B cell (primary cell): ENCODE measurements at regions not wholly inside any gene's neighbourhood (a gene's known extent, or its start where the extent isn't known, plus 50 kb on each side); places are given as distances from the start of the nearest gene placed in this dataset.

Experiments used
- ATAC-seq: fragments of 200-7000 bp; cut with Tn5 transposase; one replicate; pipeline ENCODE4 v1.10.0; 2021; ENCODE audit warnings: low read depth, mild to moderate bottlenecking, moderate number of reproducible peaks, moderate library complexity
- CTCF ChIA-PET: fragments of 350-600 bp; sonication (Branson Sonifier 250); formaldehyde crosslinking; loops from one replicate; lab custom pipeline; 2021; ENCODE audit warnings: antibody characterized with exemption, inconsistent platforms; lab: Charles Lee
- POLR2A ChIA-PET: fragments of 350-600 bp; sonication (Branson Sonifier 250); formaldehyde crosslinking; loops from one replicate; lab custom pipeline; 2021; ENCODE audit warnings: antibody characterized with exemption; lab: Charles Lee
- DNase-seq: peaks from one replicate; pipeline ENCODE4 v3.0.0; 2013
- H2AFZ ChIP-seq: 2 replicates; pipeline ENCODE4 v1.6.1; 2012; ENCODE audit warnings: mild to moderate bottlenecking, low read depth, low read length; ENCODE audit not compliant: insufficient read depth, poor library complexity, severe bottlenecking
- H3K27ac ChIP-seq, 2 donors: 1 replicate in 1 of 2; 2 replicates in 1 of 2; pipeline ENCODE4 v1.5.1; 2012 to 2013; ENCODE audit warnings: low read length in 2 of 2, mild to moderate bottlenecking in 2 of 2, moderate library complexity in 1 of 2
- H3K27me3 ChIP-seq, 4 experiments: fragments of 200-600 bp in 1 of 4; sonication (generic) in 1 of 4; replicated peaks in 1 of 4; 1 replicate in 2 of 4; 2 replicates in 2 of 4; pipeline versions ENCODE4 v1.6.1 to v1.7.0; 2013 to 2016; ENCODE audit warnings: low read length in 3 of 4, mild to moderate bottlenecking in 2 of 4, mixed read lengths in 1 of 4, moderate library complexity in 1 of 4; ENCODE audit not compliant: insufficient read depth in 4 of 4, control insufficient read depth in 3 of 4; ENCODE audit errors: control extremely low read depth in 1 of 4
- H3K36me3 ChIP-seq, 2 experiments: replicated peaks in 1 of 2; 1 replicate in 1 of 2; 2 replicates in 1 of 2; pipeline versions ENCODE4 v1.6.1 to v1.7.1; 2013; ENCODE audit warnings: low read length in 1 of 2; ENCODE audit not compliant: insufficient read depth in 2 of 2, control insufficient read depth in 1 of 2; ENCODE audit errors: control extremely low read depth in 1 of 2, extremely low read depth in 1 of 2
- H3K4me1 ChIP-seq, 2 donors: fragments of 200-600 bp in 1 of 2; sonication (generic) in 1 of 2; 1 replicate in 1 of 2; 2 replicates in 1 of 2; pipeline versions ENCODE4 v1.5.1 to v1.6.1; 2013 to 2017; ENCODE audit warnings: low read length in 2 of 2; ENCODE audit not compliant: control insufficient read depth in 2 of 2, insufficient read depth in 2 of 2
- H3K4me2 ChIP-seq: replicated peaks from 2 replicates; pipeline ENCODE3; 2012; ENCODE audit warnings: mild to moderate bottlenecking, low read depth, low read length; ENCODE audit not compliant: poor library complexity, severe bottlenecking
- H3K4me3 ChIP-seq, 5 experiments: fragments of 200-600 bp in 1 of 5; sonication (generic) in 1 of 5; 1 replicate in 3 of 5; 2 replicates in 2 of 5; pipeline versions ENCODE4 v1.5.1 to v1.7.0; 2011 to 2016; ENCODE audit warnings: low read length in 4 of 5, mild to moderate bottlenecking in 4 of 5, low read depth in 2 of 5, control low read depth in 1 of 5, moderate library complexity in 1 of 5; ENCODE audit not compliant: insufficient read depth in 1 of 5; ENCODE audit errors: control extremely low read depth in 1 of 5, extremely low read depth in 1 of 5
- H3K79me2 ChIP-seq: fragments of 200-600 bp; sonication (generic); one replicate; pipeline ENCODE4 v1.6.0; 2016; ENCODE audit warnings: low read length; ENCODE audit not compliant: control insufficient read depth, insufficient read depth
- H3K9ac ChIP-seq: fragments of 200-600 bp; sonication (generic); 2 replicates; pipeline ENCODE4 v1.6.1; 2017; ENCODE audit warnings: mild to moderate bottlenecking, low read length, moderate library complexity
- H3K9me3 ChIP-seq, 3 donors: one replicate each; pipeline versions ENCODE4 v1.6.1 to v1.7.1; 2013; ENCODE audit warnings: low read length in 2 of 3; ENCODE audit not compliant: control insufficient read depth in 2 of 3, insufficient read depth in 1 of 3; ENCODE audit errors: control extremely low read depth in 1 of 3
- H4K20me1 ChIP-seq: 2 replicates; pipeline ENCODE4 v1.6.0; 2012; ENCODE audit warnings: mild to moderate bottlenecking, low read length; ENCODE audit not compliant: insufficient read depth, control insufficient read depth, poor library complexity, severe bottlenecking
- H3K27ac Mint-ChIP-seq: one replicate; pipeline ENCODE4 v1.8.0; 2021; ENCODE audit warnings: mixed read lengths
- H3K27me3 Mint-ChIP-seq: one replicate; pipeline ENCODE4 v1.8.0; 2021; ENCODE audit warnings: mixed read lengths
- H3K4me1 Mint-ChIP-seq: one replicate; pipeline ENCODE4 v1.8.0; 2021; ENCODE audit warnings: mixed read lengths
- H3K4me3 Mint-ChIP-seq: one replicate; pipeline ENCODE4 v1.8.0; 2021; ENCODE audit warnings: mixed read lengths
- H3K9me3 Mint-ChIP-seq: one replicate; pipeline ENCODE4 v1.8.0; 2022; ENCODE audit warnings: mixed read lengths; ENCODE audit not compliant: insufficient read depth
- CTCF ChIP-seq: fragments of 200-600 bp; IDR thresholded peaks from one replicate; pipeline ENCODE4 v1.8.0; 2022; ENCODE audit warnings: antibody characterized with exemption, mild to moderate bottlenecking
- EZH2 ChIP-seq: IDR thresholded peaks from 2 replicates; pipeline ENCODE4 v1.6.1; 2012; ENCODE audit warnings: borderline replicate concordance, low read depth, mild to moderate bottlenecking, moderate library complexity, low read length; ENCODE audit not compliant: insufficient read depth, poor library complexity, severe bottlenecking
- WGBS: methylation state at CpG from one replicate; pipeline ENCODE4 v1.1.5; 2013; ENCODE audit warnings: missing lambda C conversion rate; ENCODE audit not compliant: insufficient coverage; 5-methylcytosine and 5-hydroxymethylcytosine counted together
- intact Hi-C: fragments of 100-400 bp; cut with micrococcal nuclease; formaldehyde crosslinking; loops from one replicate; pipeline ENCODE4 v1.10.0; 2022

- Histone ChIP-seq H2AFZ (no peak overlapping the region), H3K4me2 (no peak overlapping the region), H3K9me3 (no peaks in the 10 kb centered on the region), H3K36me3 (no peaks in the 10 kb centered on the region), H3K4me1 (no peaks in the 10 kb centered on the region), H3K9ac (no peak overlapping the region), H3K79me2 (no peaks in the 10 kb centered on the region), H3K27ac (no peak overlapping the region), H3K4me3 (no peak overlapping the region), H4K20me1 (no peaks in the 10 kb centered on the region), H3K27me3 (peaks cover 0 to 5% (median 0%) of the 10 kb centered on the region in 4 experiments)
- Mint-ChIP-seq H3K4me1 (no peaks in the 10 kb centered on the region), H3K4me3 (no peak overlapping the region), H3K27ac (no peak overlapping the region), H3K9me3 (no peaks in the 10 kb centered on the region), H3K27me3 (peaks cover 14% of the 10 kb centered on the region)
- ATAC-seq, result no peak
- intact Hi-C loops, result no loop called here
- ChIA-PET CTCF (no interaction called here), POLR2A (no interaction called here)
- DNase-seq, result no peak
- 92% methylated on average over 3 of the region's 4 CpGs for WGBS
- TF ChIP-seq CTCF (no peak), EZH2 (no peak)
Measured at GRCh38 chr15:94130504-94130903, 100.9 kb upstream of the MCTP2 start.

- DNase-seq, result no peak
- no peaks in the 10 kb centered on the region for H3K4me1 ChIP-seq
- H3K27me3 Mint-ChIP-seq, result peaks cover 3% of the 10 kb centered on the region
- no peaks in the 10 kb centered on the region for H3K9me3 Mint-ChIP-seq
- H2AFZ ChIP-seq, result no peak overlapping the region
- ATAC-seq, result no peak
- H3K27ac Mint-ChIP-seq, result no peak overlapping the region
- H3K9me3 ChIP-seq, result no peaks in the 10 kb centered on the region
- no peaks in the 10 kb centered on the region for H3K79me2 ChIP-seq
- ChIA-PET CTCF (no interaction called here), POLR2A (no interaction called here)
- no peak overlapping the region for H3K4me3 Mint-ChIP-seq
- no peaks in the 10 kb centered on the region for H4K20me1 ChIP-seq
- WGBS, result 100% methylated on average over 2 of the region's 3 CpGs
- H3K9ac ChIP-seq, result no peak overlapping the region
- TF ChIP-seq EZH2, result no peak
- no peak for TF ChIP-seq CTCF
- no peak overlapping the region for H3K27ac ChIP-seq
- no peak overlapping the region for H3K4me3 ChIP-seq
- H3K4me1 Mint-ChIP-seq, result no peaks in the 10 kb centered on the region
- no peak overlapping the region for H3K4me2 ChIP-seq
- no peaks in the 10 kb centered on the region for H3K36me3 ChIP-seq
- H3K27me3 ChIP-seq, result no peaks in the 10 kb centered on the region
- intact Hi-C loops, result loop anchor here (10.0 kb wide), 1 partner anchor 1092 kb away; no protein-coding TSS in a partner anchor
Measured at GRCh38 chr15:94127006-94127405, 104.4 kb upstream of the MCTP2 start.
